HEK293T (cell line): ENCODE measurements at regions not wholly inside any gene's neighbourhood (a gene's known extent, or its start where the extent isn't known, plus 50 kb on each side); places are given as distances from the start of the nearest gene placed in this dataset.

ENCODE experiments used
- BHLHE40 ChIP-seq: fragments of 450-650 bp; IDR thresholded peaks from 2 replicates; pipeline ENCODE4 v1.6.1; 2016; ENCODE audit warnings: mild to moderate bottlenecking, moderate library complexity, borderline replicate concordance
- FOXA1 ChIP-seq: fragments of 450-650 bp; IDR thresholded peaks from 2 replicates; pipeline ENCODE4 v1.6.1; 2016; ENCODE audit warnings: mild to moderate bottlenecking
- FOXK2 ChIP-seq: fragments of 450-650 bp; IDR thresholded peaks from 2 replicates; pipeline ENCODE4 v1.6.1; 2016; ENCODE audit warnings: mild to moderate bottlenecking
- FOXM1 ChIP-seq: fragments of 450-650 bp; IDR thresholded peaks from 2 replicates; pipeline ENCODE4 v1.6.1; 2017; ENCODE audit warnings: mild to moderate bottlenecking, borderline replicate concordance
- HDGF ChIP-seq: fragments of 450-650 bp; IDR thresholded peaks from 2 replicates; pipeline ENCODE4 v1.6.1; 2017; ENCODE audit warnings: antibody characterized with exemption, borderline replicate concordance
- LEF1 ChIP-seq: fragments of 450-650 bp; IDR thresholded peaks from 2 replicates; pipeline ENCODE4 v1.6.1; 2017; ENCODE audit warnings: mild to moderate bottlenecking, borderline replicate concordance
- NFRKB ChIP-seq: fragments of 450-650 bp; IDR thresholded peaks from 2 replicates; pipeline ENCODE4 v1.6.1; 2016; ENCODE audit warnings: mild to moderate bottlenecking, moderate library complexity
- SP1 ChIP-seq: fragments of 450-650 bp; IDR thresholded peaks from 2 replicates; pipeline ENCODE4 v1.6.1; 2017
- SUZ12 ChIP-seq: fragments of 450-650 bp; IDR thresholded peaks from 2 replicates; pipeline ENCODE4 v1.6.1; 2016; ENCODE audit warnings: mild to moderate bottlenecking
- ZNF384 ChIP-seq: fragments of 450-650 bp; IDR thresholded peaks from 2 replicates; pipeline ENCODE4 v1.6.1; 2016

DNA sequence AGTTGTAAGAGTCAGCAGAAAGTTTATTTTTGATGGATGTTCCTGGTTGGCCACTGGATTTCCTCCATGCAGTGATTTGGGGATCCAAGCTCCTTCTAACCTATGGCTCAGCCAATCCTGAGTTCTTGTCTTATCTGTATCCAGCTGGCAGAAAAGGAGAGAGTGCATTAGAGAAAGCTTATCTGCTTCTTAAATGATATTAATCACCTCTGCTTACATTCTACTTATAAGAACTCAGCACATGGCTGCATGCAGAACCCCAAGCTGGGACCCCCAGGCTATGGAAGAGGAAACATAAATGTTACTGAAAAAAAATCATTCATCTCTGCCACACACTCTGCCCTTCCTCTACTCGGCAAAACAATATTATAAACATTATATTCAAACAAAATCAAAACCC lies 739.8 kb upstream of the AUTS2 start:
- no peak for TF ChIP-seq FOXM1
- TF ChIP-seq NFRKB = no peak
- no peak for TF ChIP-seq HDGF
- no peak for TF ChIP-seq SP1
- no peak for TF ChIP-seq FOXK2
- TF ChIP-seq ZNF384 = no peak
- TF ChIP-seq FOXA1 = no peak
- TF ChIP-seq LEF1 = no peak
- no peak for TF ChIP-seq BHLHE40
- no peak for TF ChIP-seq SUZ12
